Activated CD8-positive, alpha-beta memory T cell treated with anti-CD3 and anti-CD28 coated beads for 36 hours (primary cell): ENCODE measurements at regions not wholly inside any gene's neighbourhood (a gene's known extent, or its start where the extent isn't known, plus 50 kb on each side); places are given as distances from the start of the nearest gene placed in this dataset.

Experiments used
- CTCF ChIA-PET: fragments of 350-600 bp; sonication (Branson Sonifier 250); formaldehyde crosslinking; loops from one replicate; lab custom pipeline; 2021; ENCODE audit warnings: antibody characterized with exemption; lab: Charles Lee
- POLR2A ChIA-PET: fragments of 350-600 bp; sonication (Branson Sonifier 250); formaldehyde crosslinking; loops from one replicate; lab custom pipeline; 2021; ENCODE audit warnings: antibody characterized with exemption; lab: Charles Lee

DNA sequence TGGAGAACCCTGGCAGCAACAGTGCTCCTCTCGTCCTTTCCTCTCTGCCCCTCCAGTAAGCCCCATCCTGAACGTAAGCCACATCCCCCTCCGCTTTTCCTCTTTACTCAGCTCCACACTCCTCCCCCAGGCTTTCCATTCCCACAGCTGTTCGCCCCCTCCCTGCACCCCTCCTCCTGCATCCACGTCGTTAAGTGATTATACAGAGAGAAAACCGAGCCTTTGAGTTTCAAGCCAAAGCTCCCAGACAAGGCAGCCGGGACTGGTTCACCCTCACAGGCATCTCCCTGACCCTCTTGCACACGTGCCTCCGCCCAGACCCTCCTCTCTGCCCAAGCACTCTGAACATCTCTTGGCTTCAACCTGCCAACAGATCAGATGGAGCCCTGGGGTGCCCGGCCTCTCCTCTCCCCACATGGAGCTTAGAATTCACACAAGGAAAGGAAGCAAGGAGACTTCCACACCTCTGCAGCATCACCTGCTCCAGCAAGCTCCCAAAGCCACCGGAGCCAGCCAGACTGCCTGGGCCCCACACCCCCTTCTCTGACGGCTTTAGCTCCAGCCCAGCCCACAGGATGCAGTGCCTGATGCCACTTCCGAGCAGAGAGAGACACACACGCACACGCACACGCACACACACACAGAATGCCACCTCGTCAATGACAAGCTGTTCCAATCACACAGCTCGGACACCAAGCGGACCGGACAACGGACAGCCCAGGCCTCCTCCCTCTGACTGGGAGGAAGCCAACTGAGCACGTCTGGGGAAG is 99.9 kb upstream of the CCL2 start:
- POLR2A ChIA-PET: no interaction called here
- CTCF ChIA-PET: no interaction called here

DNA sequence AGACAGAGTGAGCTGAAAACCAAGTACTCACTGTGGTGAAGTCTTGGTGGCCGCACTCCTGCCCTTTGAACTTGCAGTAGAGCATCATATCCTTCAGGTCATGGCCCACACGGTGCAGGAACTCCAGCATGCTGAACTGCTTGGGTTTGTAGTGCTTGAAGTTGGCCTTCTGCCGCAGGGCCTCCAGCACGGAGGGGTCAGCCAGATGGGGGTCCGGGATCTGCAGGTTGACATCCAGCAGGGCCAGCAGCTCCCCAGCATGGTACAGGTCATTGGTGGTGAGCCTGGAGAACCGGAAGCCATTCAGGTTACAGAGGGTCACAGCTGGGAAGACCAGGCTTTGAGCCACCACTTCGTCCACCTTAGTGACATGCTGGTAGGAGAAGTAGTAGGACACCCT is 99.1 kb upstream of the CCL2 start:
- ChIA-PET CTCF (no interaction called here), POLR2A (no interaction called here)

DNA sequence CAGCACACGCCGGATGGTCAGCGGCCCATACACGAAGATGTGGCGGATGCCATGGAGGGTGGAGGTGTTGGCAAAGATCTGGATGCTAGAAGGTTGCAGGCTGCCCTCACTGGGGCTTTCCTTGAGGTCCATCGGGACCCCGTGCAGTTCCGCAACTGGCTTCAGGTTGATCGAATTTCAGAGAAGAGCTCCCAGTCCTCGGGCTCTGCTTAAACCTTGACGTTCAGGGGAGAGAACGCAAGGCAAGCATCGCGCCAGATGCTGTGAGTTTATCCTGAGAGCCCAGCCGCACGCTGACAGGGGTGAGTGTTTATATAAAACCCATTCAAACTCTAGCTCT is 98.7 kb upstream of the CCL2 start:
- CTCF ChIA-PET: no interaction called here
- POLR2A ChIA-PET: no interaction called here

DNA sequence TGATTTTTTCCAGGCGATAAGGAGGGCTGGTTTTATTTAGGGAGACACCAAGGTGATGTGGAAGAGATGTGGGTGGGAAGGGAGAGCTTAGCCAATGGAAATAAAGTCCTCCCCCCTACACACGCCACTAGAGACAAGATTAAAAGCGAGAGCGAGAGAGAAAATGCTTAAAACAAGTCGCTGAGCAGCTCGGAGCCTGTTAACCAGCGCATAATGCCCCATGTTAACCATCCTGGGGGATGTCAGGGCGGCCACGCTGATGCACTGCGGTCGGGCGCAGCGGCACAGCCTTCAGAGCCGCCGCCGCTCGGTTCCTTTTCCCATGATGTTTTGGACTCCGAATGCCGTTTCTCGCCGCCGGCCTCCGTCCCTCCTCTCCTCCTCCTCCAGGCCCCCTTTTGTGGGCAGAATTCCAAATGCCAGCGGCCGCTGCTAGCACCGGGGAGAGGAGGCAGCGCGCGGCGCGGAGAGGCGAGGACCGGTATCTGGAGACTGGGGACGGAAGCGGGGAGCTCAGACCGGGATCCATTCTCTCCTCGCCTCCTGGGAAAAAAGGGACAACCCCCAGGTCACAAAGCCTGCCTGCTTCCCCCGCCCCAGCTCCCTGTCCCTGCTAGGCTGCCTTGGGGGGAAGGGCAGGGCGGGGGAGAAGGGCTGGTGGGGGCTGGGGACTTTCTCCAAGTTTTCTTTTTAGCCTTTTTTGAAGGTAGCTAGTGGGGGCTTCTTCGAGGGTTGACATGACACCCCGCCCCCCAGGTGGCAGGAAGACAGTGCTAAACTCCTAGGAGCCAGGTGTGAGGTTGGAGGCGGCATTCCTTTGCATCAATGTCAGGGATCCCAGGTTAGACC is 98.1 kb upstream of the CCL2 start:
- POLR2A ChIA-PET: no interaction called here
- CTCF ChIA-PET: no interaction called here

DNA sequence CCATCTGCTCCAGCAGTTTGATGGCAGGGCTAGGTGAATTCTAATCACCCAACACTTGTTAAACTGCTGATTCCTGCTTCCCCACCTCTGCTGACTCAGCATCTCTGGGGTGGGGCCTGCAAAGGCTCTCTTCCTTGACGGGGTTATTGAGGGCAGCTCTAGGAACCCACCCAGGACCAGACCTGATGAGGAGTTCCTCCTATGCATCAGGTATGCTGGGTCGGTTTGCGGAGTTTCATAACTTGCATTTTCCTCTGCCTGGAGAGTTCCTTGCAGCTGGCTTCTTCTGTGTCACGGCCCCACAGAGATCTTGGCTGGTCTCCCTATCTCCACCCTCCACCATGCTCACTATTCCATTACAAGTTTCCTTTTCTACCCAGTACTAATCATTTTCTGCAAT is 93.4 kb upstream of the CCL2 start:
- ChIA-PET POLR2A (no interaction called here), CTCF (no interaction called here)

DNA sequence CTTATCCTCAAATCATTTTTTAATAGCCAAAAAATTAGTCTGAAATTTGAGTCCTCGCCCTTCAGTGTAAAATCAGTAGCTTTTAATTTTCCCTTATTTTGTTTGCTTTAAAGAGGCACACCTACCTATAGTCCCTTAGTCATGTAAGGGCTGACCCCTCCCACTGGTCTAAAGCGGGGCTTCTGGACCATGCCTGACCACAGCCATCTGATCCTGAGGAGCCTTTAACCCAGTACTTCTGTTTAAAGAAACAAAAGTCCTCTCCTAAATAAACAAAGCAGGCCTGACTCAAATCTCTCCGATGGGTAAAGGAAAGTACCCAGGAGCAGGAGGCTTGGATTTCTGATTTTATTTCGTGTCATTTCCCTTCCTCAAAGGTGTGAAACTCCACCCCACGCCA is 92.0 kb upstream of the CCL2 start:
- ChIA-PET POLR2A (no interaction called here), CTCF (no interaction called here)

DNA sequence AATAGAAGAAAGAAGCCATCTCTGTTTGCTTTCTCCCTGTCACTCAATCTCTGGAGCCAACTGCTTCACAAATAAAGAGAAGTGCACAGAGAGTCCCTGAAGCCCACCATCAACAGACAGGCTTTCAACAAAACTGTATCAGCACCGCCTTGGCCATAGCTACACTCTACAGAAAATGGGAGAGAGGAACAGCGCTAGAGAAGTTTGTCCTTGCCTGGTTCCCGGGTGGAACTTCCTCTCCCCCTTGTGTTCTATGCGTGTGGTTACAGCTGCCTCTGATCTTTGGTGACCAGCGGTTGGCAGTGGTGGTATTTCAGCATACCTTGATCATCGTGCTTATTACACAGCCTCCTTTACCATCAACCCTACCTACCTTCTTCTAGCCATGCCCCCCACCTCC is 91.4 kb upstream of the CCL2 start:
- CTCF ChIA-PET: no interaction called here

DNA sequence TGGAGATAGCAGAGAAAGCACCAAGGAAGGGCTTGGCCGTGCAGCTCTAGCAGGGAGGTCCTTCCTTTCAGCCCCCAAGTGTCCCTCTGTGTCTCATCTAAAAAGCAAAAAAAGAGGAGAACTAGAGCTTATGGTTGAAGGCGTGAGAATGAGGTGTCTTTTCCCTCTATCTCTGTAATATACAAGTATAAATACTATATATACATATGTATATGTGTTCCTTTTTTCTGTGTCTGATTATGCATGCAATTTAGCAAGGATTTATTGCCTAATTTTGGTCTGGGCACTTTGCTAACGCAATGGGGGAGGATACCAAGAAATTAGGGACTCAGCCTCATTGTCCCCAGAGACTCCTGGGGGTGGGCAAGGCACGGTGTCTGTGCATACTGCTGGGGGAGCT is 90.2 kb upstream of the CCL2 start:
- ChIA-PET POLR2A (no interaction called here), CTCF (no interaction called here)

More for the DNA sequence above, 91.4 kb upstream of the CCL2 start:
- POLR2A ChIA-PET: no interaction called here

DNA sequence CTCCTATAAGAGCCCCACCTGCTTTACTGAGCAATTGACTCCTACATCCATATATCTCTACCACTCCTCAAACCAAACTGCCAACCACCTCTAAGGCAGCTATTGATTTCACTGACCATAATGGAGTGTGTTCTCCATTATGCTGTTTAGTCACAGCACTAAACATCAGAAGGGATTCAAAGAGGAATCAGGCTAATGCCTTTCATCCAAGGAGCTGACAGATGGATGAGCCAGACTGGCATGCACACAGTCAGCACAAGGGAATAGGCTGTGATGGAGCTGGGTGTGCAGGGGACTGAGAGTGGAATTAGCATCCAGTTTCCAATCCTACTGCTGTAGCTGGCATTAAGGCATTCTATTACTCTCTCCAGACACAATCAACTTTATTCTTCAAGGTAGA is 88.7 kb upstream of the CCL2 start:
- POLR2A ChIA-PET: no interaction called here

DNA sequence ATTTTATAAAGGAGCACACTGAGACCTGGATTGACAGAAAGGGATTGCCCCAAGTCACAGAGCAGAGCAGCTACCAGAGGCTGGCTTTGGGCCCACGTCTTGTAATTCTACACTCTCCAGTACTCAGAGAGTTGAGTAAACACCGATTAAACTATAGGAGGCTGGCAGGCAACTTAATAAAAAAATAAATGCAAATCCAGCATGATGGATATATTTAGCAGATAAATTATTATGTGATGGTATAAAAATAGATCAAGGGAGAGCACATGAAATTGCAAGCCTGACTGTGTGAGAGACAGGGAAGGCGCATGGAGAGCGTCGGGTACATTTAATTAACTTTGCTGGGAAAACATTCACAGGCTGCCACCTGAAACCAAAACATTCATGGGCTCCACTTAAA is 87.7 kb upstream of the CCL2 start:
- ChIA-PET CTCF (interaction anchor here (1.5 kb wide), 1 partner anchor 194 kb away, joined by 4 read pairs; no protein-coding TSS in a partner anchor), POLR2A (no interaction called here)

More for the DNA sequence above, 88.7 kb upstream of the CCL2 start:
- CTCF ChIA-PET: no interaction called here

DNA sequence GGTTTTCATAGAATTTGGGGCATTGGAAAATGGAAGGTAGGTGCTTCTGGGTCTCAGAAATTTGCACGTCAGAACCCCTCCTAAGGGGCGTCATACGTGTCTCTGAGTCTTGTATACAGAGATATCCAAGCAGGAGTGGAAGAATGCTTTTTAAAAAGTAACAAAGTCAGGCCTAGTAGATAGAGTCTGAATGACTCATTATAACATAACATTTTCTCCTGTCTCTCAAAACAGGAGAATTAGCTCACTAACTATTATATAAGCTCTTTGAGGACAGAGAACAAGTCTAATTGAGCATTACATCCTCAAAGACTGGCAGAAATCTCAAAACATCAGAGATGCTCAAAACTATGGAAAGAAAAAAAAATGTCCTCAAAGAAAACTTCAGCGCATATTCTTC is 86.1 kb upstream of the CCL2 start:
- ChIA-PET POLR2A (interaction anchor here (0.7 kb wide), 1 partner anchor 220 kb away, joined by 4 read pairs; no protein-coding TSS in a partner anchor), CTCF (no interaction called here)

DNA sequence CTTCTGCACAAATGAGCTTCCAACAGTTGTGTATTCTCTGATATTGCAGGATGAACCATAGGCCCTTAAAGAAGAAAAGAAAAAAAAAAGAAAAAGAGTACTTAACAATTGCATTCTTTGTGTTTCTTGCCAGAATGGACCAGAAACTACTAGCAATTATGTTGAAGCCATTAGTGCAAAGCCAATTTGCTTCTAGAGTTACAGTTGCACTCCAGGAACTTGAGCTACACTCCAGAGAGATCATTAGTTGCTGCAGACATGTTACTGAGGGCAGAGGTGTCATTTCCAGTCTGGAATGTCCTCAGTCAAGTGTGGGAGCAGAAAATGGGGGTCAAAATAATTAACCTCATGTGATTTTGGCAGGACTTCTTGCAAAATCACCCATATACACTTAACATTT is 85.6 kb upstream of the CCL2 start:
- ChIA-PET POLR2A (interaction anchor here (0.7 kb wide), 1 partner anchor 220 kb away, joined by 4 read pairs; no protein-coding TSS in a partner anchor), CTCF (no interaction called here)

DNA sequence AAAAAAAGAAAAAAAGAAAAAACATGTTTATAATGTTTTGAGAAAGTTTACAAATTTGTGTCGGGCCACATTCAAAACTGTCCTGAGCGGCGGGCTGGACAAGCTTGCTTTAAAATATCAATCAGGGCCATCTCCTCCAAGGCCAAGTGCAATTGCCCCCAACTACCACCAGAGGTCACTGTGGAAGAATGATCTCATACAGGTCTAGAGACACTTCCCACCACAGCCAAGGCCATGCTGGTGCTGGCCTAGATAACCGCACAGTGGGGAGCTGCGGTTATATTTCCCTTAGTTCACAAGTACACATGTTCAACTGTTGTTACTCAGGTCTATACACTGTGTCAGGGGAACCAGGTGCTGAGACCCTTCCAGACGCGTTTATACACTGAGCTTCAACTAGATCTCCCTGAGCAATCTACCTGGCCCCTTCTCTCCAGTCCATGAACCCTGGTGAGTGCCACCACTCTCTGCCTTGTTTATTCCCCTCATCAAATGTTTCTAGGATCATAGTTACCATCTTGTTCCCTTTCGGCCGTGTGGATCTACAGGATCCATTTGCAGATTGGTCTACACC is 83.8 kb upstream of the CCL2 start:
- POLR2A ChIA-PET: no interaction called here
- CTCF ChIA-PET: interaction anchor here (0.9 to 2.1 kb wide), 5 partner anchors 20 to 392 kb away, joined by 3 to 12 read pairs (median 3); no protein-coding TSS in a partner anchor

DNA sequence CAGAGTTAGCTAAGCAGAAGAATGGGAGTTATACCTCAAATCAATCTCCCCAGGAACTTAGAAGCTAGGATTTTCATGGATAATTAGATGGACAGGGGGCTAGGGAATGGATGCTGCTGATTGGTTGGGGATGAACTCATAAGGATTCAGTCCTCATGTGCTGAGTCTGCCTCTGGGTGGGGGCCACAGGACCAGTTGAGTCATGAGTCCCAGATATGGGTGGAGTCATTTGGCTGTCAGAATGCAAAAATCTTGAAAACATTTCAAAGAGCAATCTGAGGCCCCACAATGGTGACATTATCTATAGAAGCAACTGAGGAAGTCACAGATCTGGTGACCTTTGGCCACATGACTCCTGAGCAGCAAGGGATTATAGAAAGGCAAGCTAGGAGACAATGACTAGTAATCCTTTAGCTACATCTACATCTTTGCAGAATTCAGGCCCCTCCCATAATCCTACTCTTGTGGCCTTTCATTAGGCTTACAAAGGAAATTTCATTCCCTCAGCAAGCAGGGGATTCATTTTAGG is 82.6 kb upstream of the CCL2 start:
- POLR2A ChIA-PET: no interaction called here
- CTCF ChIA-PET: interaction anchor here (2.1 kb wide), 1 partner anchor 189 kb away, joined by 12 read pairs; no protein-coding TSS in a partner anchor

DNA sequence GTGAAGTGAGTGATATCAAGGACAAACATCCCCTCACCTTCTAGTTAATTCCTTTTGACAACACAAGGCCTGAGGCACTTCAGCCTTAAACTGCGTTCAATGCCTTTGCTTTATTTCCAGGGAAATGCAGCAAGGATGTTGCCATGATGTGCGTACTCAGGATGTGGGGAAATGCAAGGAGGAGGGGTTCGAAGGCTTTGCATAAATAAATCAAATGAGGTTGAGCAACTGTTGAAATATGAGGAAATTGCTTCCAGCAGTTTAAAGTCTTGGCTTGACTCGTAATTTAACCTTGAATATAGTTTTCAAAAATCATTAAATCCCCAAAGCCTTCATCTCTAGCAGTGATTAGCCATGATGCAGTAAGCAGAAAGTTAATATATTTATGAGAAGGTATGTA is 81.8 kb upstream of the CCL2 start:
- POLR2A ChIA-PET: no interaction called here
- CTCF ChIA-PET: interaction anchor here (1.3 kb wide), 1 partner anchor 188 kb away, joined by 5 read pairs; no protein-coding TSS in a partner anchor

DNA sequence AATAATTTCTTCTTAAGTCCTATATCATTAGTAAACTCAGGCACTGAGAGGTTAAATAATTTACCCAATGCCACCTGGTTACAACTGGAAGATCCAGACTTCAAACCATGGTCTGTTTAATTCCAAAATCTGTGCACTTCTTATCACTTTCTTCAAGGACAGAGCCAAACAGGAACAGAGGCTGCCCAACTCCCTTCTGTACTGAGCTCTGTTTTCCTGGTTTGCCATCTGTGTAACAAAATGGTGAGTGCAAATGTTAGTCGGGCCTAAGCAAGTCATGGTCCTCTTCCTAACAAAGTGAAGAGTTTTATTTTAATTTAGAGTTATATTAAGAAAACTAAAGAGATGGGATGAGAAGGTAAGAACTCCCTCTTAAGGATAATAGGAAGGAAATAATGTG is 80.6 kb upstream of the CCL2 start:
- ChIA-PET CTCF (interaction anchor here (1.3 kb wide), 1 partner anchor 187 kb away, joined by 5 read pairs; no protein-coding TSS in a partner anchor), POLR2A (no interaction called here)

DNA sequence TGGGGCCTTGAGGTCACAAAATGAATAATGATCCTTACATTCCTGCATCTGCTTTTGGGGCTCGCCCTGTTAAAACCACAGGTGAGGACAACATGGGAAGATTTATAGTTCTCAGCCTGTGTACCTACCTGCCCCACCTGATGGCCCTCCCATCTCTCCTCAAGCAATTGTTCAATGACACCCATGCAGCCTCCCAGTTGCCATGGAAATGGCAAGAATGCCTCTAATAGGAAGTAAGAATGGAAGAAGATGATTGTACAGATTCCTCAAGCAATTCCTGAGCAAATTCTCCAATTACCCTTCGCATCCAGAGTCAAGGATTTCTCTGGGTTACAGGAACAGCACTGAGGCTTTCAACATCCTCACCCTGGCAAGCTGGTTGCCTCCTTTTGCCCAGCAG is 78.6 kb upstream of the CCL2 start:
- ChIA-PET POLR2A (no interaction called here), CTCF (no interaction called here)

DNA sequence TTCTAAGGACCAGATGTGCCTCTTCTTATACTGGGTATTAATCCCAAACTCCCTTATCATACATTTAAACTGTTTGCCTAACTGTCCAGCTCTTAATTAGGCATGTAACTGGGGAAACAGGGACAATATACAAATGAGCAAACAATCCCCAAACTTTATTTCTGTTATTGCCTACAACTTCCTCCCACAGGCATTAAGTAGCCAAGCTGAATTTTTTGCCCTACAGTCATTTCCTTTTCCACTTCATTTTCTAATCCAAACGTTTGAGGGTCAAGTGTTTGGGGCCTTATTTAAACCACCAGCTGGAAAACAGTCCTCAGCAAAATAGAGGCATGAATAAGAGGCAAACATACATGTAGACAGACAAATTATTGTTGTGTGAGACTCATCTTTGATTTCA is 77.4 kb upstream of the CCL2 start:
- ChIA-PET CTCF (no interaction called here), POLR2A (no interaction called here)

DNA sequence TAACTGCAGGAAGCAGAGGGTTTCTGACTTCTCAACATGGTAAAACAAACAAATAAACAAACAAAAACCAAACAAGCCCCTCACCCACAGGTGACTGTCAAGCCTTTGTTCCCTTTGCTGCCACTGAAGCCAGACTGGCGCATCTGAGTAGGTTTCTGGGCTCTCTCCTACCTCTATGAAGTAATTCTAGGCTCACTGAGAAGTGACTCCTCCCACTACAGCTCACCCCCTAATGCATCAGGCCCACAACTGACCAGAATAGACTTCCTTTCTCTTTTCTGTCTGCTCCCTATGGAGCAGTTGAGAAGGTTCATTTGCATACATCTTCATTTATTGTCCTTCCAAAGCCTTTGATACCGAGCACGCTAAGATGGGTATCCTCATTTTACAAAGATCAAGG is 77.0 kb upstream of the CCL2 start:
- CTCF ChIA-PET: interaction anchor here (1.2 kb wide), 1 partner anchor 183 kb away, joined by 3 read pairs; no protein-coding TSS in a partner anchor
- POLR2A ChIA-PET: no interaction called here
